ENCODE measurements at regions not wholly inside any gene's neighbourhood (a gene's known extent, or its start where the extent isn't known, plus 50 kb on each side); places are given as distances from the start of the nearest gene placed in this dataset.

GRCh38 chr10:124342136-124342820, 76.4 kb downstream of the OAT start:
- TF ChIP-seq CTCF (IDR thresholded peaks at IDR 0.05) (no peak), POLR2A (IDR thresholded peaks at IDR 0.05) (no peak)
